Inferior parietal cortex (tissue), 1 donor: ENCODE measurements at regions not wholly inside any gene's neighbourhood (a gene's known extent, or its start where the extent isn't known, plus 50 kb on each side); places are given as distances from the start of the nearest gene placed in this dataset.
"Not testable (repeated sequence)": the region's sequence is repeated elsewhere in the genome, so short reads cannot be mapped to it uniquely, and the experiment has no call there.

Source experiments
- DNase-seq: peaks from one replicate; pipeline ENCODE4 v3.0.0-alpha.2; 2016; ENCODE audit errors: extremely low spot score

GRCh38 chr4:19523964-19524363 is 727.7 kb upstream of the SLIT2 start:
- DNase-seq, result no peak

- no peak for DNase-seq
Observed at GRCh38 chr4:19522966-19523365, 728.7 kb upstream of the SLIT2 start.

- no peak for DNase-seq
Observed at GRCh38 chr4:19520939-19521520, 730.7 kb upstream of the SLIT2 start.

- no peak for DNase-seq
Observed at GRCh38 chr4:19514276-19515070, 737.2 kb upstream of the SLIT2 start.

- no peak for DNase-seq
Observed at GRCh38 chr4:19512086-19512485, 739.6 kb upstream of the SLIT2 start.

GRCh38 chr4:19510993-19511392 is 740.7 kb upstream of the SLIT2 start:
- DNase-seq, result no peak

- no peak for DNase-seq
Observed at GRCh38 chr4:19508442-19508841, 743.3 kb upstream of the SLIT2 start.

- DNase-seq, result no peak
Observed at GRCh38 chr4:19497705-19498104, 754.0 kb upstream of the SLIT2 start.

- no peak for DNase-seq
Observed at GRCh38 chr4:19496756-19497155, 754.9 kb upstream of the SLIT2 start.

- no peak for DNase-seq
Observed at GRCh38 chr4:19494961-19495360, 756.7 kb upstream of the SLIT2 start.

GRCh38 chr4:19492606-19493005 is 759.1 kb upstream of the SLIT2 start:
- DNase-seq, result no peak

- no peak for DNase-seq
Observed at GRCh38 chr4:19486400-19486799, 765.3 kb upstream of the SLIT2 start.

GRCh38 chr4:19478791-19479190 is 772.9 kb upstream of the SLIT2 start:
- DNase-seq, result no peak

GRCh38 chr4:19473569-19473968 is 778.1 kb upstream of the SLIT2 start:
- DNase-seq, result no peak

GRCh38 chr4:19472666-19473065 is 779.0 kb upstream of the SLIT2 start:
- DNase-seq, result no peak

- DNase-seq, result not testable (repeated sequence)
Observed at GRCh38 chr4:19470001-19470400, 781.7 kb upstream of the SLIT2 start.

- DNase-seq, result no peak
Observed at GRCh38 chr4:19462117-19462516, 789.6 kb upstream of the SLIT2 start.

GRCh38 chr4:19455850-19456602 is 795.7 kb upstream of the SLIT2 start:
- DNase-seq, result no peak

- DNase-seq, result no peak
Observed at GRCh38 chr4:19455196-19455595, 796.5 kb upstream of the SLIT2 start.

GRCh38 chr4:19438233-19438632 is 813.5 kb upstream of the SLIT2 start:
- DNase-seq, result no peak

- no peak for DNase-seq
Observed at GRCh38 chr4:19437008-19437407, 814.7 kb upstream of the SLIT2 start.

GRCh38 chr4:19429684-19430083 is 822.0 kb upstream of the SLIT2 start:
- DNase-seq, result no peak

- DNase-seq, result no peak
Observed at GRCh38 chr4:19425146-19425545, 826.6 kb upstream of the SLIT2 start.
